CD4-positive, alpha-beta T cell treated with Interleukin-2 at 100 ng/mL for 4 hours (primary cell): ENCODE measurements at regions not wholly inside any gene's neighbourhood (a gene's known extent, or its start where the extent isn't known, plus 50 kb on each side); places are given as distances from the start of the nearest gene placed in this dataset.

ENCODE experiments used
- DNase-seq: peaks from one replicate; pipeline ENCODE4 v3.0.0-alpha.2; 2020; ENCODE audit warnings: low spot score

- no peak for DNase-seq
Measured at GRCh38 chr2:45068571-45069140, 59.4 kb upstream of the SIX2 start.

DNA sequence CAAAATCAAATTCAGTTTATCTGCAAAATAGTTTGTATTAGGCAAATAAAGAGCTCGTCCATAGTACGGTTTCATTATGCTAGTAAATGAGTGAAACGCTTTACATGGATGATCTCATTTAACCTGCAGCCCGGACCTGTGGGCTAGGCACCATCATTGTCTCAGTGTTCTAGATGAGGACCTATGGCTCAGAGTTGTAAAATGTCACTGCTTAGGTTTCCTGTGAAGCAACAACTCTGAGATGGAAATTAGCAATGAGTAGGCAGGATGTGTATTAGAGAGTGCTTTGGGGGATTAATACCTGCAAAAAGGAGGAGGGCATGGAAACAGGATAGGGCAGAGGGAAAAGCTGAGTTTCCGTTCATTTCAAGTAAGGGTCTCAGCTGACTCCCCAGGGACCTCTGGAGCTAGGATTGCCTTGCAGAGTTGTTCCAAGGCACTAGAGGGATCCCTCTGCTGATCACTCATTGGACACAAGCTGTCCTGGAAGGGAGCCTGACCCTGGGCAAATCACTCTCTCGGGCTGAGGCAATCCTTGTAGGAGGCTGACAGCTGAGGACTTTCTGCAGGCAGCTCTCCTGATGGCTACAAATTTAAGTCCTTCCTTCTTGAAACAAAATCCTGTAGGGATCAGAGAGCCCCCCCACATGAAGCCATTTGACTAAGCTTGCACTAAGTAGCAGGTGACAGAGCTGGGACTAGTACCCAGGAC is 58.8 kb upstream of the SIX2 start:
- no peak for DNase-seq
